Hepatocyte (in vitro differentiated cells): ENCODE measurements at regions not wholly inside any gene's neighbourhood (a gene's known extent, or its start where the extent isn't known, plus 50 kb on each side); places are given as distances from the start of the nearest gene placed in this dataset.

Experiments
- EZH2phosphoT487 ChIP-seq: fragments of 200-600 bp; sonication (generic); IDR thresholded peaks from one replicate; pipeline ENCODE4 v1.6.1; 2018; ENCODE audit warnings: antibody characterized with exemption, mild to moderate bottlenecking, low read depth, moderate library complexity; ENCODE audit not compliant: unreplicated experiment, severe bottlenecking
- TF ChIP-seq, protein P1 (sequence below): fragments of 200-600 bp; sonication (generic); IDR thresholded peaks from 2 replicates; pipeline ENCODE4 v1.5.1; 2016; ENCODE audit warnings: antibody characterized with exemption, mild to moderate bottlenecking; ENCODE audit not compliant: poor library complexity

DNA sequence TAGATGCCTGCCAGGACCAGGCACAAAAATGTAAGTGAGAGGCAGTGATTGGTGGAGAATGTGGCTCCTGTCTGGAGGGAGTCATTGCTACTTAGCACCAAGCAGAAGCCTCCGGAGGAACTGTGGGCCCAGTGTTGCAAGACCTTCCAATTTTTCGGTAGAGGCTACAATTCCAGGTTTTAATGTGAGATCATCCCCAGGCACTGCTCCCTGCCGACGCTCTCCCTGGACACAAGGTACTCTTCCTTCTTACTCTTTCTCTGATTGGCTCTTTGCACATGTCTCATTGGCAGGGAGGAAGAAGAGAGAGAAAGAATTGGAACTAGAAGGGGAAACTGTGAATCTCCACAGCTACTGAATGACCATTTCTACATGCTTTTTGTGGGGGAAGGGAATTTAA is 53.7 kb upstream of the EP300 start:
- TF ChIP-seq, protein P1, sequence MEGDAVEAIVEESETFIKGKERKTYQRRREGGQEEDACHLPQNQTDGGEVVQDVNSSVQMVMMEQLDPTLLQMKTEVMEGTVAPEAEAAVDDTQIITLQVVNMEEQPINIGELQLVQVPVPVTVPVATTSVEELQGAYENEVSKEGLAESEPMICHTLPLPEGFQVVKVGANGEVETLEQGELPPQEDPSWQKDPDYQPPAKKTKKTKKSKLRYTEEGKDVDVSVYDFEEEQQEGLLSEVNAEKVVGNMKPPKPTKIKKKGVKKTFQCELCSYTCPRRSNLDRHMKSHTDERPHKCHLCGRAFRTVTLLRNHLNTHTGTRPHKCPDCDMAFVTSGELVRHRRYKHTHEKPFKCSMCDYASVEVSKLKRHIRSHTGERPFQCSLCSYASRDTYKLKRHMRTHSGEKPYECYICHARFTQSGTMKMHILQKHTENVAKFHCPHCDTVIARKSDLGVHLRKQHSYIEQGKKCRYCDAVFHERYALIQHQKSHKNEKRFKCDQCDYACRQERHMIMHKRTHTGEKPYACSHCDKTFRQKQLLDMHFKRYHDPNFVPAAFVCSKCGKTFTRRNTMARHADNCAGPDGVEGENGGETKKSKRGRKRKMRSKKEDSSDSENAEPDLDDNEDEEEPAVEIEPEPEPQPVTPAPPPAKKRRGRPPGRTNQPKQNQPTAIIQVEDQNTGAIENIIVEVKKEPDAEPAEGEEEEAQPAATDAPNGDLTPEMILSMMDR = no peak
- TF ChIP-seq EZH2phosphoT487 = no peak
